ENCODE measurements at regions not wholly inside any gene's neighbourhood (a gene's known extent, or its start where the extent isn't known, plus 50 kb on each side); places are given as distances from the start of the nearest gene placed in this dataset.

- Mint-ChIP-seq H3K27ac (ENCODE audit: unreplicated experiment) (no peak overlapping the region), H3K4me1 (ENCODE audit: unreplicated experiment) (no peaks in the 10 kb centered on the region), H3K36me3 (ENCODE audit: low read depth, unreplicated experiment) (no peaks in the 10 kb centered on the region), H3K4me3 (ENCODE audit: unreplicated experiment) (no peak overlapping the region), H3K9me3 (ENCODE audit: unreplicated experiment) (no peaks in the 10 kb centered on the region), H3K27me3 (ENCODE audit: unreplicated experiment) (peaks cover 1% of the 10 kb centered on the region)
- no peak for DNase-seq (ENCODE audit: low spot score)
- no peak for TF ChIP-seq CTCF (IDR thresholded peaks at IDR 0.05; ENCODE audit: unreplicated experiment)
These were observed 853.8 kb upstream of the INTU start for GRCh38 chr4:126779001-126779400.

- H3K9me3 Mint-ChIP-seq (ENCODE audit: unreplicated experiment): no peaks in the 10 kb centered on the region
- H3K36me3 Mint-ChIP-seq (ENCODE audit: low read depth, unreplicated experiment): no peaks in the 10 kb centered on the region
- no peaks in the 10 kb centered on the region for H3K4me1 Mint-ChIP-seq (ENCODE audit: unreplicated experiment)
- DNase-seq (ENCODE audit: low spot score): no peak
- no peak for TF ChIP-seq CTCF (IDR thresholded peaks at IDR 0.05; ENCODE audit: unreplicated experiment)
- H3K27me3 Mint-ChIP-seq (ENCODE audit: unreplicated experiment): peaks cover 1% of the 10 kb centered on the region
- H3K4me3 Mint-ChIP-seq (ENCODE audit: unreplicated experiment): no peak overlapping the region
- no peak overlapping the region for H3K27ac Mint-ChIP-seq (ENCODE audit: unreplicated experiment)
These were observed 853.2 kb upstream of the INTU start for GRCh38 chr4:126779436-126780166.

GRCh38 chr4:126783191-126783590 lies 849.6 kb upstream of the INTU start:
- DNase-seq (ENCODE audit: low spot score): no peak
- Mint-ChIP-seq H3K9me3 (ENCODE audit: unreplicated experiment) (no peaks in the 10 kb centered on the region), H3K27ac (ENCODE audit: unreplicated experiment) (no peak overlapping the region), H3K36me3 (ENCODE audit: low read depth, unreplicated experiment) (no peaks in the 10 kb centered on the region), H3K4me1 (ENCODE audit: unreplicated experiment) (no peaks in the 10 kb centered on the region), H3K27me3 (ENCODE audit: unreplicated experiment) (no peaks in the 10 kb centered on the region), H3K4me3 (ENCODE audit: unreplicated experiment) (no peak overlapping the region)
- no peak for TF ChIP-seq CTCF (IDR thresholded peaks at IDR 0.05; ENCODE audit: unreplicated experiment)

- Mint-ChIP-seq H3K9me3 (ENCODE audit: unreplicated experiment) (no peaks in the 10 kb centered on the region), H3K4me3 (ENCODE audit: unreplicated experiment) (no peak overlapping the region), H3K36me3 (ENCODE audit: low read depth, unreplicated experiment) (no peaks in the 10 kb centered on the region), H3K27ac (ENCODE audit: unreplicated experiment) (no peak overlapping the region), H3K27me3 (ENCODE audit: unreplicated experiment) (no peaks in the 10 kb centered on the region), H3K4me1 (ENCODE audit: unreplicated experiment) (no peaks in the 10 kb centered on the region)
- no peak for DNase-seq (ENCODE audit: low spot score)
- no peak for TF ChIP-seq CTCF (IDR thresholded peaks at IDR 0.05; ENCODE audit: unreplicated experiment)
These were observed 847.7 kb upstream of the INTU start for GRCh38 chr4:126784966-126785580.

- no peak overlapping the region for H3K27ac Mint-ChIP-seq (ENCODE audit: unreplicated experiment)
- TF ChIP-seq CTCF (IDR thresholded peaks at IDR 0.05; ENCODE audit: unreplicated experiment): no peak
- no peaks in the 10 kb centered on the region for H3K36me3 Mint-ChIP-seq (ENCODE audit: low read depth, unreplicated experiment)
- no peak overlapping the region for H3K4me3 Mint-ChIP-seq (ENCODE audit: unreplicated experiment)
- no peaks in the 10 kb centered on the region for H3K27me3 Mint-ChIP-seq (ENCODE audit: unreplicated experiment)
- H3K4me1 Mint-ChIP-seq (ENCODE audit: unreplicated experiment): no peaks in the 10 kb centered on the region
- DNase-seq (ENCODE audit: low spot score): no peak
- no peaks in the 10 kb centered on the region for H3K9me3 Mint-ChIP-seq (ENCODE audit: unreplicated experiment)
These were observed 842.1 kb upstream of the INTU start for GRCh38 chr4:126790633-126791032.
